Neural crest cell (in vitro differentiated cells): ENCODE measurements at regions not wholly inside any gene's neighbourhood (a gene's known extent, or its start where the extent isn't known, plus 50 kb on each side); places are given as distances from the start of the nearest gene placed in this dataset.

Experiments
- DNase-seq: peaks from one replicate; pipeline ENCODE4 v3.0.0; 2021; ENCODE audit warnings: low read depth, mixed read lengths, low spot score
- H3K27ac Mint-ChIP-seq: one replicate; pipeline ENCODE4 v1.8.0; 2021; ENCODE audit warnings: mild to moderate bottlenecking, mixed read lengths; ENCODE audit not compliant: unreplicated experiment
- H3K27me3 Mint-ChIP-seq: 2 replicates; pipeline ENCODE4 v1.8.0; 2021; ENCODE audit warnings: low read depth, mild to moderate bottlenecking, mixed read lengths
- H3K36me3 Mint-ChIP-seq: 2 replicates; pipeline ENCODE4 v1.8.0; 2021; ENCODE audit warnings: low read depth, mild to moderate bottlenecking, mixed read lengths
- H3K4me1 Mint-ChIP-seq: 2 replicates; pipeline ENCODE4 v1.8.0; 2021; ENCODE audit warnings: mixed read lengths
- H3K4me3 Mint-ChIP-seq: one replicate; pipeline ENCODE4 v1.8.0; 2021; ENCODE audit warnings: mild to moderate bottlenecking, mixed read lengths
- H3K9me3 Mint-ChIP-seq: 2 replicates; pipeline ENCODE4 v1.8.0; 2021; ENCODE audit warnings: mixed read lengths
- CTCF ChIP-seq: fragments of 200-600 bp; sonication (generic); conservative IDR thresholded peaks from 2 replicates; pipeline ENCODE4 v1.5.0; 2021; ENCODE audit warnings: antibody characterized with exemption, mild to moderate bottlenecking

DNA sequence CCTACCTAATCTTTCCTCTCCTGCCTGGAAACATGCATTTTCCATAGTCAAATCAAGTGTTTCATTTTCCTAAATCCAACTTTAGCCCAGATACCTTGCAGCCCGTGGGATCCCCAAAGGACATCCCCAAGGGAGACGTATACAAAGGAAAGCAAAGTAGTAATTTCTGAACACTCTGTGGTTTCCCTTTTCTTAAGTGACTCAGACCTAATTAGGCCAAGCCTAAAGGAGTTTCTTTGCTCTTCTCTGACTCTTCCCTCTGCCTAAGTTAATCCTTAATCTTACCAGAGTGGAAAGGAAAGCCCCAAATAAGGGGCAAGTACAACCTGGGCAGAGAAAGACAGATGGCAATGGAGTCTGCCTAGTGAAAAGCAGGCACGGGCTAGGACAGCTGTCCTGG, 250.3 kb downstream of the SPTSSA start:
- Mint-ChIP-seq H3K36me3 (no peaks in the 10 kb centered on the region), H3K4me3 (no peak overlapping the region), H3K27ac (no peak overlapping the region), H3K4me1 (no peaks in the 10 kb centered on the region), H3K27me3 (no peaks in the 10 kb centered on the region), H3K9me3 (no peaks in the 10 kb centered on the region)
- TF ChIP-seq CTCF: no peak
- DNase-seq: no peak

DNA sequence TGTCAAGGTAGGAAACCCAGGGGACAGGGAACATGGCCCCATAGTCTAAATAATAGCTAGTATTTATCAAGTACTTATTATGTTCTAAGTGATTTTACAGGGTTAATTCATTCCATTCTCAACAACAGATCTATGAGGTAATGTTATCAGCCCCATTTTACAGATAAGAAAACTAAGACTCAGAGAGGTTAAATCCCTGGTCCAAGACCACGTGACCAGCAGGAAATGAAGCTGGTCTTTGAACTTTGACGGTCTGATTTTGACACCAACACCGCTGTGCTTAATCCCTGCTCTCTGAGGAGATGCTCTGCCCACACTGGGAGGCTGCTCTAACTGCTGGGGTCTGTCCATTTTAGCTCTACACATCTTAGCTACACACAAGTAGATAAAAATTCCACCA, 253.5 kb downstream of the SPTSSA start:
- no peak overlapping the region for H3K27ac Mint-ChIP-seq
- H3K4me1 Mint-ChIP-seq: no peaks in the 10 kb centered on the region
- H3K36me3 Mint-ChIP-seq: no peaks in the 10 kb centered on the region
- H3K27me3 Mint-ChIP-seq: no peaks in the 10 kb centered on the region
- H3K4me3 Mint-ChIP-seq: no peak overlapping the region
- no peak for TF ChIP-seq CTCF
- peaks cover 5% of the 10 kb centered on the region for H3K9me3 Mint-ChIP-seq
- DNase-seq: no peak

- H3K9me3 Mint-ChIP-seq: peaks cover 5% of the 10 kb centered on the region
- no peak overlapping the region for H3K4me3 Mint-ChIP-seq
- no peaks in the 10 kb centered on the region for H3K36me3 Mint-ChIP-seq
- H3K27me3 Mint-ChIP-seq: no peaks in the 10 kb centered on the region
- H3K27ac Mint-ChIP-seq: no peak overlapping the region
- DNase-seq: no peak
- no peaks in the 10 kb centered on the region for H3K4me1 Mint-ChIP-seq
- no peak for TF ChIP-seq CTCF
Observed at GRCh38 chr14:34205799-34206198, 254.9 kb upstream of the EGLN3 start.

- Mint-ChIP-seq H3K27me3 (no peaks in the 10 kb centered on the region), H3K36me3 (no peaks in the 10 kb centered on the region), H3K4me3 (no peak overlapping the region), H3K4me1 (no peaks in the 10 kb centered on the region), H3K9me3 (peaks cover 5% of the 10 kb centered on the region), H3K27ac (no peak overlapping the region)
- no peak for TF ChIP-seq CTCF
- DNase-seq: no peak
Observed at GRCh38 chr14:34204774-34205173, 253.9 kb upstream of the EGLN3 start.

DNA sequence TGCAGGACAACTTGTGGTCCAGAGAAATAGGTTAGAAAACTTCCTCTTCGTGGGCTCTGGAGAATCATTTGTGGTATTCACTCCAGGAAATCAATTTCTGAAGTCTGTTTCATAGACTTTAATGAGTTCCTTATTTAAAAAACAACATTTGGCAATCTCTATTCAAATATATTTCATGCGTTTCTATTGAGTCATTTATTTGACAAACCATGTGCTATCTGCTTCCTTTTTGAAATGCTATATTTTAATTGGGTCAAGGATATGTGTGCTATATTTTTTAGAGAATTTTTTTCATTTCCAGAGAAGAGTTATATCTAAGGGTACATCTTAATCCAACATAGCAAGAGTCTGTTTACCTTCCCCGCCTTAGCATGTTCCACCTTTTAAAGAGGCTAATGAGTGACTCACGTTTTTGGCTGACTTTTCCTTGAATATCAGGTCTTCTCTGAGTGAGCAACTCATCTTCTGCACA, 252.4 kb upstream of the EGLN3 start:
- Mint-ChIP-seq H3K36me3 (no peaks in the 10 kb centered on the region), H3K9me3 (peaks cover 5% of the 10 kb centered on the region), H3K27ac (no peak overlapping the region), H3K4me3 (no peak overlapping the region), H3K4me1 (no peaks in the 10 kb centered on the region), H3K27me3 (no peaks in the 10 kb centered on the region)
- no peak for TF ChIP-seq CTCF
- DNase-seq: no peak
